GM13977 (cell line): ENCODE measurements at regions not wholly inside any gene's neighbourhood (a gene's known extent, or its start where the extent isn't known, plus 50 kb on each side); places are given as distances from the start of the nearest gene placed in this dataset.

Experiments
- DNase-seq: peaks from one replicate; pipeline ENCODE4 v3.0.0; 2012; ENCODE audit warnings: low spot score
- CTCF ChIP-seq: IDR thresholded peaks from 2 replicates; pipeline ENCODE4 v1.5.1; 2012; ENCODE audit warnings: mild to moderate bottlenecking, control low read depth; ENCODE audit not compliant: insufficient read depth; ENCODE audit errors: extremely low read depth, missing control alignments
- in situ Hi-C: fragments of 300-500 bp; cut with MboI; formaldehyde crosslinking; loops from one replicate; pipeline ENCODE4 v1.12.0; 2022; ENCODE audit warnings: low sequenced_read_pairs, low pct_unique_long_range_greater_than_20kb, mixed read lengths, inconsistent platforms; ENCODE audit not compliant: unreplicated experiment

GRCh38 chr10:4252701-4253100 lies 467.7 kb upstream of the KLF6 start:
- TF ChIP-seq CTCF: no peak
- in situ Hi-C loops: no loop called here
- no peak for DNase-seq

- no peak for DNase-seq
- in situ Hi-C loops: no loop called here
- TF ChIP-seq CTCF: no peak
These were observed 465.5 kb upstream of the KLF6 start for GRCh38 chr10:4250587-4250887.

- in situ Hi-C loops: no loop called here
- no peak for DNase-seq
- TF ChIP-seq CTCF: no peak
These were observed 465.0 kb upstream of the KLF6 start for GRCh38 chr10:4249841-4250586.

- DNase-seq: no peak
- TF ChIP-seq CTCF: no peak
- in situ Hi-C loops: no loop called here
These were observed 462.4 kb upstream of the KLF6 start for GRCh38 chr10:4247379-4247778.

GRCh38 chr10:4246881-4247358 lies 461.9 kb upstream of the KLF6 start:
- TF ChIP-seq CTCF: no peak
- no peak for DNase-seq
- in situ Hi-C loops: no loop called here

GRCh38 chr10:4243651-4244050 lies 458.6 kb upstream of the KLF6 start:
- no peak for DNase-seq
- in situ Hi-C loops: no loop called here
- no peak for TF ChIP-seq CTCF
